ENCODE measurements at regions not wholly inside any gene's neighbourhood (a gene's known extent, or its start where the extent isn't known, plus 50 kb on each side); places are given as distances from the start of the nearest gene placed in this dataset.

- Mint-ChIP-seq H3K27me3 (no peaks in the 10 kb centered on the region), H3K9me3 (ENCODE audit: low read depth) (no peaks in the 10 kb centered on the region), H3K27ac (no peak overlapping the region), H3K4me1 (ENCODE audit: low read depth) (no peaks in the 10 kb centered on the region), H3K4me3 (ENCODE audit: low read depth) (no peak overlapping the region), H3K36me3 (ENCODE audit: insufficient read depth) (no peaks in the 10 kb centered on the region)
- no peak for DNase-seq (ENCODE audit: low spot score, unreplicated experiment)
- TF ChIP-seq CTCF (IDR thresholded peaks at IDR 0.05; ENCODE audit: unreplicated experiment): no peak
Measured at GRCh38 chr11:11732116-11732515, 109.7 kb upstream of the USP47 start.

GRCh38 chr11:11731311-11732083 lies 109.7 kb upstream of the GALNT18 start:
- H3K27ac Mint-ChIP-seq: no peak overlapping the region
- no peaks in the 10 kb centered on the region for H3K27me3 Mint-ChIP-seq
- no peak for DNase-seq (ENCODE audit: low spot score, unreplicated experiment)

DNA sequence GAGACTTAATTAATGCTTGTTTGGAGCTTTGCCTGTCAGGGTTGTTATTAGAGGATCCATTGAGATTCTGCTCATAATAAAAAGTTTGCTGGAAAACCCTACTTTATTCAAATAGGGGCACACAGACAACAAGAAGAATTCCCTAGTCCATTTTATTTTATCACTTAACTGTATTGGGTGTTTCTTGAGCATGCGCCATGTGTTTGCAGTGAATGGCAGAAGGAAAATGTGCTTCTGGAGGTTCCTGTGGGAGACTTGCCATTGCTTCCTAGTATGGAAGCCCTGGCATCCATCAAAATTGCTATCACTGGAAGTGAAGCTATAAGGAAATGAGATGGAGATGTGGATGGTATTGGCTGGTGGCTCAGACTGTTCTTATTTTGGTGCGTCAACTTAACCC lies 106.6 kb upstream of the GALNT18 start:
- TF ChIP-seq CTCF (IDR thresholded peaks at IDR 0.05; ENCODE audit: unreplicated experiment): no peak
- H3K27me3 Mint-ChIP-seq: no peaks in the 10 kb centered on the region
- no peaks in the 10 kb centered on the region for H3K36me3 Mint-ChIP-seq (ENCODE audit: insufficient read depth)
- H3K4me3 Mint-ChIP-seq (ENCODE audit: low read depth): no peak overlapping the region
- no peaks in the 10 kb centered on the region for H3K9me3 Mint-ChIP-seq (ENCODE audit: low read depth)
- H3K4me1 Mint-ChIP-seq (ENCODE audit: low read depth): no peaks in the 10 kb centered on the region
- DNase-seq (ENCODE audit: low spot score, unreplicated experiment): no peak
- H3K27ac Mint-ChIP-seq: no peak overlapping the region

More at GRCh38 chr11:11731311-11732083, 109.7 kb upstream of the GALNT18 start:
- Mint-ChIP-seq H3K4me3 (ENCODE audit: low read depth) (no peak overlapping the region), H3K9me3 (ENCODE audit: low read depth) (no peaks in the 10 kb centered on the region), H3K36me3 (ENCODE audit: insufficient read depth) (no peaks in the 10 kb centered on the region), H3K4me1 (ENCODE audit: low read depth) (no peaks in the 10 kb centered on the region)
- TF ChIP-seq CTCF (IDR thresholded peaks at IDR 0.05; ENCODE audit: unreplicated experiment): no peak

GRCh38 chr11:11725438-11725837 lies 103.6 kb upstream of the GALNT18 start:
- no peak overlapping the region for H3K27ac Mint-ChIP-seq
- TF ChIP-seq CTCF (IDR thresholded peaks at IDR 0.05; ENCODE audit: unreplicated experiment): no peak
- no peak for DNase-seq (ENCODE audit: low spot score, unreplicated experiment)
- no peaks in the 10 kb centered on the region for H3K4me1 Mint-ChIP-seq (ENCODE audit: low read depth)
- no peaks in the 10 kb centered on the region for H3K27me3 Mint-ChIP-seq
- peaks cover 7% of the 10 kb centered on the region for H3K9me3 Mint-ChIP-seq (ENCODE audit: low read depth)
- H3K4me3 Mint-ChIP-seq (ENCODE audit: low read depth): no peak overlapping the region
- H3K36me3 Mint-ChIP-seq (ENCODE audit: insufficient read depth): no peaks in the 10 kb centered on the region

DNA sequence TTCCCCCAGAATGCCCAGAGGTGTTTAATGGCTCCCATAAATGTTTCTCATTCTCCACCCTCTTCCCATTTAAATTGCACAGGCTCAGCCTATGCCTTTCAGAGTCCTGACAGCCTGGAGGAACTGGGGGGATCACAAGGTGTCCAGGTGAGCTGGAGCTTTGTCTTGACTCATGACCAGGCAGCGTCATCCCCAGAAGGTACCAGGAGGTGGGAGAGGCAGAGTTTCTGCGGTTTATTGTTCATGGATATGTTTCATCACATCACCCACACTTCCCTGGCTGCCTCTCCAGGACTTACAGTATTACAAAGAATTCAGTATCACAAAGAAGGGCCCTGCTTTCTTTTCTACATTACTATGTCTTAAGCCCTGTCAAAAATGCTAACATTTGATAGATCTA lies 103.2 kb upstream of the GALNT18 start:
- Mint-ChIP-seq H3K9me3 (ENCODE audit: low read depth) (peaks cover 7% of the 10 kb centered on the region), H3K36me3 (ENCODE audit: insufficient read depth) (no peaks in the 10 kb centered on the region), H3K4me1 (ENCODE audit: low read depth) (no peaks in the 10 kb centered on the region), H3K27ac (no peak overlapping the region), H3K27me3 (no peaks in the 10 kb centered on the region), H3K4me3 (ENCODE audit: low read depth) (no peak overlapping the region)
- TF ChIP-seq CTCF (IDR thresholded peaks at IDR 0.05; ENCODE audit: unreplicated experiment): no peak
- DNase-seq (ENCODE audit: low spot score, unreplicated experiment): no peak
